Psoas muscle (tissue), 7 donors: ENCODE measurements at regions not wholly inside any gene's neighbourhood (a gene's known extent, or its start where the extent isn't known, plus 50 kb on each side); places are given as distances from the start of the nearest gene placed in this dataset.
A peak's percentile ranks its signal among the peaks of the same experiment; 100 is the strongest.

ENCODE experiments used
- ATAC-seq, 4 donors: fragments of 200-7000 bp; cut with Tn5 transposase; one replicate each; pipeline ENCODE4 v1.9.1; 2020; ENCODE audit warnings: moderate library complexity in 3 of 4, mild to moderate bottlenecking in 2 of 4
- DNase-seq, 2 donors: peaks; one replicate each; pipeline ENCODE4 v3.0.0-alpha.2; 2020
- H3K27ac ChIP-seq: fragments of 200-600 bp; one replicate; pipeline ENCODE4 v1.8.0; 2022
- H3K27me3 ChIP-seq, 3 donors: fragments of 200-600 bp in 1 of 3; one replicate each; pipeline versions ENCODE4 v1.6.1 to v1.8.0; 2013 to 2022; ENCODE audit warnings: low read length in 2 of 3, mild to moderate bottlenecking in 2 of 3, moderate library complexity in 1 of 3; ENCODE audit not compliant: insufficient read depth in 3 of 3
- H3K36me3 ChIP-seq, 2 donors: fragments of 200-600 bp in 1 of 2; one replicate each; pipeline versions ENCODE4 v1.6.1 to v1.8.0; 2013 to 2022; ENCODE audit warnings: low read depth in 1 of 2, mild to moderate bottlenecking in 1 of 2, moderate library complexity in 1 of 2; ENCODE audit not compliant: insufficient read depth in 1 of 2
- H3K4me1 ChIP-seq: fragments of 200-600 bp; one replicate; pipeline ENCODE4 v1.8.0; 2022
- H3K4me3 ChIP-seq: fragments of 200-600 bp; one replicate; pipeline ENCODE4 v1.8.0; 2022; ENCODE audit warnings: mild to moderate bottlenecking
- H3K9me3 ChIP-seq: fragments of 200-600 bp; one replicate; pipeline ENCODE4 v1.8.0; 2022
- WGBS, 3 donors: extraction: QIAGEN DNeasy Blood & Tissue Kit; methylation state at CpG; one replicate each; pipeline versions ENCODE4 v1.1.6 to v1.1.7; 2013; 5-methylcytosine and 5-hydroxymethylcytosine counted together
- intact Hi-C, 2 donors: fragments of 100-400 bp; cut with DNase I; formaldehyde crosslinking; loops; one replicate each; pipeline versions ENCODE4 v1.11.0 to v1.14.2; 2022
- TF ChIP-seq, protein P1 (sequence below): fragments of 200-600 bp; IDR thresholded peaks from one replicate; pipeline ENCODE4 v1.8.0; 2022; ENCODE audit warnings: antibody characterized with exemption
- donor health status: healthy with polysubstance abuse.
- donor health status: DM: no; HTN: no; CAD: no; lungs with moderate emphysema.
- donor health status: Bipolar disorder and iron deficiency.
- donor health status: healthy.
- donor health status: DM: yes; HTN: yes; CAD: no.
- donor health status: DM: no; HTN: no; CAD: no.
- donor health status: DM: yes; HTN: yes; CAD: no.

GRCh38 chr3:69671082-69671952, 67.9 kb upstream of the MITF start:
- Histone ChIP-seq H3K9me3 (no peaks in the 10 kb centered on the region), H3K27me3 (no peaks in the 10 kb centered on the region), H3K27ac (no peak overlapping the region), H3K36me3 (no peaks in the 10 kb centered on the region), H3K4me3 (no peak overlapping the region), H3K4me1 (no peaks in the 10 kb centered on the region)
- DNase-seq, result no peak
- peak in 1 of 4 donors; percentile 59 for ATAC-seq
- intact Hi-C loops, result loop anchor here (5.0 to 10.0 kb wide), 4 partner anchors 237 to 514 kb away; no protein-coding TSS in a partner anchor
- 42 to 47% (median 46%) methylated on average over 6 of the region's 6 CpGs for WGBS, 3 donors
- TF ChIP-seq, protein P1, sequence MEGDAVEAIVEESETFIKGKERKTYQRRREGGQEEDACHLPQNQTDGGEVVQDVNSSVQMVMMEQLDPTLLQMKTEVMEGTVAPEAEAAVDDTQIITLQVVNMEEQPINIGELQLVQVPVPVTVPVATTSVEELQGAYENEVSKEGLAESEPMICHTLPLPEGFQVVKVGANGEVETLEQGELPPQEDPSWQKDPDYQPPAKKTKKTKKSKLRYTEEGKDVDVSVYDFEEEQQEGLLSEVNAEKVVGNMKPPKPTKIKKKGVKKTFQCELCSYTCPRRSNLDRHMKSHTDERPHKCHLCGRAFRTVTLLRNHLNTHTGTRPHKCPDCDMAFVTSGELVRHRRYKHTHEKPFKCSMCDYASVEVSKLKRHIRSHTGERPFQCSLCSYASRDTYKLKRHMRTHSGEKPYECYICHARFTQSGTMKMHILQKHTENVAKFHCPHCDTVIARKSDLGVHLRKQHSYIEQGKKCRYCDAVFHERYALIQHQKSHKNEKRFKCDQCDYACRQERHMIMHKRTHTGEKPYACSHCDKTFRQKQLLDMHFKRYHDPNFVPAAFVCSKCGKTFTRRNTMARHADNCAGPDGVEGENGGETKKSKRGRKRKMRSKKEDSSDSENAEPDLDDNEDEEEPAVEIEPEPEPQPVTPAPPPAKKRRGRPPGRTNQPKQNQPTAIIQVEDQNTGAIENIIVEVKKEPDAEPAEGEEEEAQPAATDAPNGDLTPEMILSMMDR, result peak; percentile 74

DNA sequence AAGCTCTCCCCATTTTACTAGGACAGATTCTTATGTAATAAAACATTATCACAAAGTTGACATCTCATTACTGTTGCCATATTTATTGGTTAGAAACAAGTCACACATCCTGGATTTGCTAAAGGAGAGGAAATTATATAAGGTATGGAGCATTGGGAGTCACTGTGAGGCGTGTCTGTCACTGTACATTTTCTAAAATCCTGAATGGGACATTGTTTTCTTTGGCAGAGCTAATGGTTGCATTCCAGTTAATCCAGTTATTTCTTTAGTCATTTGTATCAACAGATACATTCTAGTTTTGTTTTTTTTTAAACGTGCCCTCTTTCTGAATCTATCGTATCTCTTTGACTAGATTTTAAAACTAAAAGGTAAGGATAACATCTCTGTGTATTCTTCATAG, 70.2 kb upstream of the MITF start:
- Histone ChIP-seq H3K27me3 (no peaks in the 10 kb centered on the region), H3K27ac (no peak overlapping the region), H3K4me3 (no peak overlapping the region), H3K36me3 (no peaks in the 10 kb centered on the region), H3K9me3 (no peaks in the 10 kb centered on the region), H3K4me1 (peaks cover 11% of the 10 kb centered on the region)
- WGBS, 3 donors, result 55 to 70% (median 58%) methylated on average over 3 of the region's 3 CpGs
- no peak for ATAC-seq
- DNase-seq, result no peak
- TF ChIP-seq, protein P1, result no peak
- intact Hi-C loops, result loop anchor here in 1 of 2 donors (10.0 kb wide), 1 partner anchor 64 kb away; no protein-coding TSS in a partner anchor

GRCh38 chr3:69665026-69665737, 74.1 kb upstream of the MITF start:
- H3K4me3 ChIP-seq, result no peak overlapping the region
- TF ChIP-seq, protein P1, result no peak
- 8 to 12% (median 8%) methylated on average over 4 of the region's 4 CpGs for WGBS, 3 donors
- no peak overlapping the region for H3K27ac ChIP-seq
- H3K4me1 ChIP-seq, result peaks cover 11% of the 10 kb centered on the region
- no peak for DNase-seq
- no peaks in the 10 kb centered on the region for H3K36me3 ChIP-seq
- no peaks in the 10 kb centered on the region for H3K27me3 ChIP-seq
- H3K9me3 ChIP-seq, result no peaks in the 10 kb centered on the region
- intact Hi-C loops, result loop anchor here in 1 of 2 donors (10.0 kb wide), 1 partner anchor 60 kb away; no protein-coding TSS in a partner anchor
- peak in 2 of 4 donors; percentile 52 to 55 for ATAC-seq

- intact Hi-C loops, result loop anchor here in 1 of 2 donors (10.0 kb wide), 1 partner anchor 56 kb away; no protein-coding TSS in a partner anchor
Measured at GRCh38 chr3:69660631-69661030, 78.6 kb upstream of the MITF start.

More at GRCh38 chr3:69660631-69661030, 78.6 kb upstream of the MITF start:
- TF ChIP-seq, protein P1, result no peak
- WGBS, 3 donors, result 92 to 98% (median 96%) methylated on average over 36 of the region's 36 CpGs
- DNase-seq, result no peak
- Histone ChIP-seq H3K9me3 (peaks cover 8% of the 10 kb centered on the region), H3K36me3 (no peaks in the 10 kb centered on the region), H3K27me3 (no peaks in the 10 kb centered on the region), H3K4me1 (peaks cover 11% of the 10 kb centered on the region), H3K27ac (no peak overlapping the region), H3K4me3 (no peak overlapping the region)
- no peak for ATAC-seq
